Glomerular endothelial cell (primary cell): ENCODE measurements at regions not wholly inside any gene's neighbourhood (a gene's known extent, or its start where the extent isn't known, plus 50 kb on each side); places are given as distances from the start of the nearest gene placed in this dataset.
"Not testable (repeated sequence)": the region's sequence is repeated elsewhere in the genome, so short reads cannot be mapped to it uniquely, and the experiment has no call there.

Experiments
- DNase-seq: peaks from one replicate; pipeline ENCODE4 v3.0.0-alpha.2; 2011; ENCODE audit warnings: low read depth, low spot score; ENCODE audit errors: extremely low read depth

GRCh38 chr3:94778814-94779494 lies 716.1 kb downstream of the NSUN3 start:
- no peak for DNase-seq

- DNase-seq: no peak
Observed at GRCh38 chr3:94779699-94780098, 716.8 kb downstream of the NSUN3 start.

DNA sequence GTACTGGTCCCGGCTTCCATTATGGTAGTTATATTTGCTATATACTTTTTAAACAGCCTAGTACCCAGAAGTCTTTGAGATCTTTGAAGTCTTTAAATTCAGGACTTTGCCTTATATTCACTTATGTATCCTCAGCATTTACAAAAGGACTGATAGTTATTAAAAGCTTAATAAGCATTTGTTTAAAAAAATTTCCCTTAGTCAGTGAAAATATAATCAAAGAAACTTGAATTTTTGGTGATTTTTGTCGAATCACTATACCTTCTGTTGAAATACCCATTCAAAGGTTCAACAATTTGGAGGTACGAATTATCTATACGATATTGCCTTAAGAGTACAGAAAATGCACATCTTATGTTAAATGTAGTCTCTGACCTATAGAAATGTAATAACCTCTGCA lies 721.4 kb downstream of the NSUN3 start:
- no peak for DNase-seq

GRCh38 chr3:94787066-94787465 lies 724.2 kb downstream of the NSUN3 start:
- no peak for DNase-seq

- no peak for DNase-seq
Observed at GRCh38 chr3:94787734-94788270, 724.9 kb downstream of the NSUN3 start.

DNA sequence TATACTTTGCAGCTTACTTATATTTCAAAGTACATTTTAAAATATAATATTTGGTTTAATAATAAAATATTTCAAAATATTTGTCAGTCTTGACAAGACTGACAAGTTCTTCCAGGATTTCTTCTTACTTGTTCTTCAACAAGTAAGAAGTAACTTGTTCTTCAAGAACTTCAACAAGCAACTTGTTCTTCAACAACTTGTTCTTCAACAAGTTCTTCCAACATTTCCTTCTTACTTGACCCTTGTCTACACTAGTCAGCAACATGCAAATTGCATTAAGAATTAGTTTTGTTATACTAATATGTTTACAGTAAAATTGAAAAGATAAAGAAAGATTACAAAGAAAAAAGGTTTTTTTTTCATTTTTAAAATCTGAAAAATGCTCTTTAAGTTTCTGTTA lies 731.7 kb downstream of the NSUN3 start:
- no peak for DNase-seq

GRCh38 chr3:94799420-94800060 lies 736.7 kb downstream of the NSUN3 start:
- DNase-seq: no peak

GRCh38 chr3:94811836-94812235 lies 749.0 kb downstream of the NSUN3 start:
- no peak for DNase-seq

GRCh38 chr3:94821241-94821640 lies 758.4 kb downstream of the NSUN3 start:
- no peak for DNase-seq

DNA sequence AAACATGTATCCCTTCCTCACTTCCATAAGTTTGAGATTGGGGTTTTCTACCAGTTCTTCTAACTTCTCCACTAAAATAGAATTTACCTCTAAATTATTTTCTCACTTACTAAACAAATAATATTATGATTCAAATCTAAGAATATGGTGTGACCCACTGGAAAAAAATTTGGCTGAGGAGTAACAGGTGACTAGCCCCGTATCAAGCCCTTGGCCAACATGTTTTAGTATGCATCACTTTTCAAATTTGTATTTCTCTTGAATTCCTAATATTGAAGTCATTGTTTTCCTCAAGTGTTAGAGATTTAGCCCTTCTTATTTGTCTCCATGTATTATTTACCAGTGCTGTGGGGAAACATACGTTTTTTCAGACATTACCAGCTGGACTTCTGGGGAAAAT lies 759.4 kb downstream of the NSUN3 start:
- DNase-seq: no peak

- not testable (repeated sequence) for DNase-seq
Observed at GRCh38 chr3:94846251-94846650, 783.4 kb downstream of the NSUN3 start.

GRCh38 chr3:94862703-94863102 lies 799.8 kb downstream of the NSUN3 start:
- no peak for DNase-seq

DNA sequence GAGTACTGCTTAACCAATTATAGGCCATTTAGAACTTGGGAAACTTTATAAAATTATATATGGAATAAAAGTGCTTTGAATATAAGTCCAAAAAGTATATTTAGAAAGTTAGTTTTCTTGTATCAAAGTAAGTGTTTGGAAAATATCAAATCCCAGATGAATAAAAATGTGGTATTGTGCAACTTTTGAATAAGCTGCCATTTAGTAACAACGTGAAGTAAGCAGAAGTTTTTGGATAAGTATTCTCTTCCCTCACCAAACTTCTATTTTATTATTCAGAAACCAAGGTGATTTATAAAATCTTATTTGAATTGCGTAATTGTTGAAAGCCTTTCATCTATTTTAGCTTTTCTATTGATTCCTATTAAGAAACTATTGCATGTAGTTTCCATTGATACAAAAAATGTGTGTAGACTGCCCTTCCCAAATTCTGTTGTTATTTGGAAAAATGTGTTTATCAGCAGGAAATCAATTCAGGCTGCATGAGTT lies 806.2 kb downstream of the NSUN3 start:
- no peak for DNase-seq

- DNase-seq: no peak
Observed at GRCh38 chr3:94873751-94874150, 810.9 kb downstream of the NSUN3 start.

DNA sequence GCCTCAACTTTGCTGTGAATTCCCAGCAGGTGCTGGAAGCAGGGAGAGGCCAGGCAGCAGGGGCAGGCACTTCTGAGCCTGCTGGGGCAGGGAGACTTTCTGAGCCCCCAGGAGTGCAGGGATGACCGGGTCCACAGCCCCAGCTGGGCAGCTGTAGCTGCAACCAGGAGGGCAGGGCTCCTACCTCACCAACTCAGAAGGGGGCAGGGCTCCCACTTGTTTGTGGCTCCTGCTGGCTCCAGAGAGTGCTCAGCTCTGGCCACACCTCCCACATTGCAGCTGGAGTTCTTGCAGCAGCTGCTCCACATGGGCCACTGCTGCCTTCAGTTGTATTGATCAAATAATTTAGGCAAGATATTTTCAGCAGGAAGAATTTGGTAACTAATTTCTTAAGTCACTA lies 812.3 kb downstream of the NSUN3 start:
- DNase-seq: no peak

DNA sequence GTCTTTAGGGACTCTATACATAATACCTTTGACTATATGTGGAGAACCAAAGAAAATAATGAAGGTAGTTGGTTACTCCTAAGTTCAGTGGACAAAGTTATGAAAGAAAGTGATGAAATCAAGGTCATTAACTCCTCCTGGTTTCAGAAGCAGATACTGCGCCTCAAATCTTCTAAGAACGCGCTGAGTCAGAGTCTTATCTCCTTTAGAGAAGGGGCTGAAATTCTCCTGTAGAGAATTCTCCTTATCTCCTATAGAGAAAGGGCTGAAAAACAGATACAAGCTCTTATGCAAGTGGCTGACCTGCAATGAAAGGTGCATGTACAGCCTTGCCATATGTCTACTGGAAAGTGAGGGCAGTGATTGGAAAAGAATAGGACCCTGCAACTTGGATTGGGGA lies 824.2 kb downstream of the NSUN3 start:
- DNase-seq: no peak

DNA sequence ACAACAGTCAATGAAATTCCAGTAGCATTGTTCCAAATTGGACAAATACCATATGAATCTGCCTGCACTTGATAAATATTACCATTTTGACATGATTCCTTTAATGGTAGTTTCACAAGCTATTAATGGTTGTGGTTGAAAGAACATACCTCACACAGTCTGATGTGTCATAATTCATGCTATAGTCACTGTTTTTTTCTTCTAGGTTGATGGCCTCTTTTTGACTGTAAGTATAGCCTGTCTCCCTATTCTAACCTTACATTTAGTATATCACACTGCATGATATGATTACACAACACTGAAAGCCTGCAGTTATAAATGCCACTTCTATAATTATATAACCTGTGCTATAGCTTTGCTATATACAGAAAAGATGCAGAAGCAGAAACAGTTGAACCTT lies 834.1 kb downstream of the NSUN3 start:
- no peak for DNase-seq

DNA sequence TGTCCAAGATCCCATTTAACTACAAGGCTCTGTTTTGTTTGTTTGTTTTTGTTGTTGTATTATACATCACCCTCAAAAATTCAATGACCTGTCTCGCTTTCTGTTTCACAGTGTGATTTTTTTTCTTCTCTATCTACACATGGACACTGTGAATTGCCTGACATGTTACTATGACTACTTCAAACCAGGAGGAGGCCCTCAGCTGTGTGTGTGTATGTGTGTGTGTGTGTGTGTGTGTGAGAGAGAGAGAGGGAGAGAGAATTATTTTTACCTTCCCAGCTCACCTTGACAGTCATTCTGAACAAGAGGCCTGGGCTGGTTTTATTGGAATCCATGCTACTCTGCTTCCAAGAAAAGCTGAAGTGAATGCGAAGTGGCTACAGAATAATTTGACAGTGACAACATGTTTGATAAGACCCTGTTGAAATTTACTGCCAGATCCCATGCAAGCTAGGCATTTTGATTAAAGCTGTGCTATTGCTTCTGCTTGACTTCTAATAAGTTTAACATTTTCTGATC lies 841.4 kb downstream of the NSUN3 start:
- no peak for DNase-seq

DNA sequence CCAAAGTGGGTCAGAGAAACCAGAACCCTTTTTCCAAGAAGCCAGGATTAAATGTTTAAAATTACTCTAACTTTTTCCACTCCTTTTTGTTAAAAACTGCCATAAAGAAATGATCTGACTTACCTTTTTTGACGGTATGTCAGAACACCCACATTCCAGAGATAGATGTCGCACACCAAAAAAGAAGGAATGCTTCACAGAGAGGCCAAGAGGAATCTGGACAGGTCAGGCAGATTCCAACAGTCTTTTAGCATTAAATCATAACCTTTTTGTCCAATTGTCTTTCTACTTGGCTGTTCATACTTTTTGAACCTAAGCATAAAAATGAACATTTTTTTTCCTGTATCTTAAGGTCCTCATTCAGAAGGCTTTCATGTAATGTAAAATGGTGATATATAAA lies 846.9 kb downstream of the NSUN3 start:
- DNase-seq: no peak

DNA sequence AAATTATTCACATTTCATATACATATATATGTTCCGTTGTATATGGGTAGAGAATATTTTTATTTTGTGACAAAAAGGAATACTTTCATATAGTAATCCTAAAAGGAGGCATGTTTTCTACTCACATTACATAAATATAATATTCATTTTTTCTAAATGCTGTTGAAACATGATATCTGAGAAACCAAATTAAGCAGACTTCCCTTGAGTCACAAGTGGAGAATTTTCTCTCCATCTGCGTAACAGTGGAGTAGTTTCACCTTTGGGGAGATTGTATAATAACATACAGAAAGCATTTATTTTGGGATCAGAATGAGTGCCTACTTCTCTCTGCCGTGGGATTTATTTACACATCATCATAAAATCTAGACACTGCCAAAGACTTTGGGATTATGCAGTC lies 849.8 kb downstream of the NSUN3 start:
- no peak for DNase-seq

- DNase-seq: no peak
Observed at GRCh38 chr3:94927175-94927574, 864.3 kb downstream of the NSUN3 start.

- no peak for DNase-seq
Observed at GRCh38 chr3:94928921-94929320, 866.1 kb downstream of the NSUN3 start.
